ENCODE measurements at regions not wholly inside any gene's neighbourhood (a gene's known extent, or its start where the extent isn't known, plus 50 kb on each side); places are given as distances from the start of the nearest gene placed in this dataset.
"Not testable (repeated sequence)": the region's sequence is repeated elsewhere in the genome, so short reads cannot be mapped to it uniquely, and the experiment has no call there.

DNA sequence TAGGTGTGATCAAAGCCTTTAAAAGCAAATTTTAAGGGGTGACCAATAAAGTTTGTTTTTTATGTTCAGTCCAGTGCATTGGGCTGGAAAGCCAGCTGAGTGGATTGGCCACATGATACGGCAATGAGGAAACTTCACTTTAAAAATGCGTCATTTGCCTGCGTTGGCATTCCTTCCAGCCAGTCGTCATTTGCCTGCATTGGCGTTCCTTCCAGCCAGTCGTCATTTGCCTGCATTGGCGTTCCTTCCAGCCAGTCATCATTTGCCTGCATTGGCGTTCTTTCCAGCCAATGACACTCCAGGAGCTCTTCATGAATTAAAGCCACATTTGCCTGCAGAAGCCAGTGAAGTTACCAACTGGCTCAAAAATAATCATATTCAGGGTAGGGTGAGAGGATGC lies 378.6 kb downstream of the SMOC2 start:
- DNase-seq: no peak

DNA sequence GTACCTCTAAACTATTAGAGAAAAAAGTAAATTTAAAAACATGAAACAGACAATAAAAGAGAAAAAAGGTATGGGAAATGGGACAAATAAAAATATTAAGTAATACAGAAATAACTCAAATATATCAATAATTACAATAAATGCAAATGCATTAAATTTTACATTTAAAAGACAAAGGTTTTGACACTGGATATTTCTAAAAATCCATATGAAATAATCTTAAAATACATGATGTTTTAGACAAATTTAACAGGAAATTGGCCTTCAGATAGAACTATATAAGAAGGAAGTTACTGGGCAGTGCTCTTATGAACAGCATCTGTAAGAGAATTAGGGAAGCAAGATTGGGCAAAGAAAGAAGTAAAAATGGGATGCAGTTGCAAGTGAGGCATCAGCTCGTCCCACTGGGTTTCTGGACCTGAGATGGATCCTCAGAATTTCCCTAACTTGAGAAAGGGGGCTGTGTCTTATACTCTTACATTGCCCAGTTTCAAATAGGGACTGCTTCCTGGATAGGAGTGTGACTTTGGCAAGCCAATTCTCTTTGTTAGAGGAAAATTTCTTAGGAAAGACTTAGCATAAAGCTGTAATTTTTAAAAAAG lies 376.7 kb downstream of the SMOC2 start:
- DNase-seq: no peak

DNA sequence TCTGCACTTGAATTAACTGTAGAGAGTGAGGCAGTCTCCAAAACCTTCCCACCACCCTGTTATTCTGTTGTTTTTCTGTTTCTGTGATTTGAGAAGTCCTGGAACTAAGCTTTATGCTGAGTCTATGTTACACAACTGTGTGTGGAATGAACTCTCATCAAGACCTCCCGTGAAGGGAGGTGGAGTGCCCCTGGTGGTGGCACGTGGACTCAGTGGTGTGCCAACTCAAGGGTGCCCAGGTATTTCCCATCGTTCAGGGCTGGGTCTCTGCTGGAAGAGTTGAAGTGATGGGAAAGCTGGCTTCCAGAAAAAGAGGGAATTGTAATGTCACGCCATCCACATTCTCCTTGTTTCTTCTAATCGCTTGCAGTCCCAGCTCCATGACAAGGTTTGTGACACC lies 374.2 kb downstream of the SMOC2 start:
- DNase-seq: no peak

DNA sequence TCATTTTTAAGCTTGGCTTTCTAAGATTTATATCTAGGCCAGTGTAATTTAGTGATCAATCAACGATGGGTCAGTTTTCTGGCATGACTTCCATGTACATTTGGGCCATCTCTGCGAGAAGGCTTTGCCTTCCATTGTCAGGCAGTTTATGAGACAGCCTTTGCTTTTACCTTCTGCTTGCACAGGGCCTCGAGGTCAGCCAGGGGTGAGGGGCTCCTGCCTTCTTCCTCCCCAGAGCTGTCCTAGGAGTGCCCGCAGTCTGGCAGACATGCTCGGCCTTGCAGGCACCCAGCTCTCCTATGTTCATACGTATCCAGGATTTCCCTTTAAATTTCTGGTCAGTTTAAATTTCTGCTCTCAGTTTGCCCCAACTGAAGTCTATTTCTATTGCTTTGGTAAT lies 367.2 kb downstream of the SMOC2 start:
- no peak for DNase-seq

DNA sequence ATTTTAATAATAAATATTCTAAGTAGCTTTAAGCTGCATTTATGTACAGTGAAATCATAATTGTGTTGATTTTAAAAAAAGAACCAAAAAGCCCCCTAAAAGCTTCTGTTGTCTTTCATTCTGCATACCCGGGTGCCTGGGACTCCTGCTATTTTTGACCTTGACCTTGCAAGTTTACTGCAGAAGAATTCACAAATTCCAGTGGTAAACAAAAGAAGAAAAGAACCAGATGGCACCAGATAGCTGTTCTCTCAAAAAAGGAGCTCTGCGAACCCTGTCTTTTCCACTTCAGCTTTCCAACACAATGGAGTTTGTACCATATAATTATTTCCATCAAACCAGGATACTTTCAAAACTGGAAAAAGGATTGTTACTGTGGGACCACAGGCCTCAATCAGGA lies 363.3 kb downstream of the SMOC2 start:
- no peak for DNase-seq

DNA sequence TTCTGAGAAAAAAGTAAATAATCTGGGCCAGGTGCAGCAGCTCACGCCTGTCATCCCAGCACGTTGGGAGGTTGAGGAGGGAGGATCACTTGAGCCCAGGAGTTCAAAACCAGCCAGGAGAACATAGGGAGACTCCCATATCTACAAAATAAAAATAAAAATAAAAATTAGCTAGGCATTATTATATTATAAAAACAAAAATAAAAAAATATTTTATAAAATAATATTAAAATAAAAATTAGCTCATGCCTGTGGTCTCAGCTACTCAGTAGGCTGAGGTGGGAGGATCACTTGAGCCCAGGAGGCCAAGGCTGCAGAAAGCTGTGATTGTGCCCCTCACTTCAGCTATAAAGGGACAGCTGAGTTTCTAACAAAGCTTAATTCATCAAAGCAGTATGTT lies 362.9 kb downstream of the SMOC2 start:
- DNase-seq: no peak

DNA sequence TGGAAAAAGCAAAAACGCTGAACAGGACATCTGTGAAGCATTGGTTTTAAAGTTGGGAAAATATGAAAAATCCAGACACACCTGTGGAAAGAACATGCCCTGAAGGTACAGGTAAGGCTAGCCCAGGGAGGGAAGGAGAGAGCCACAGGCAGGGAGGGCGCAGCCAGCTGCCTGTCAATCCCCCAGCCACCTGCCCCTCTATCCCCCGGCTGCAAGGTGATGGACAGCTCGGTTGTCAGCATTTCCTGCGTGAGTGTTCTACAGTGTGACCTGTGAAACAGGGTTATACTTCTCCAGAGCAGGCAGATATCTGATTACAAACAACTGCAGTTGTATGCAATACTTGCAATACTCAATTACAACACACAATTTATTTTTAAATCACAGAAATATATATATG lies 358.1 kb downstream of the SMOC2 start:
- DNase-seq: no peak

DNA sequence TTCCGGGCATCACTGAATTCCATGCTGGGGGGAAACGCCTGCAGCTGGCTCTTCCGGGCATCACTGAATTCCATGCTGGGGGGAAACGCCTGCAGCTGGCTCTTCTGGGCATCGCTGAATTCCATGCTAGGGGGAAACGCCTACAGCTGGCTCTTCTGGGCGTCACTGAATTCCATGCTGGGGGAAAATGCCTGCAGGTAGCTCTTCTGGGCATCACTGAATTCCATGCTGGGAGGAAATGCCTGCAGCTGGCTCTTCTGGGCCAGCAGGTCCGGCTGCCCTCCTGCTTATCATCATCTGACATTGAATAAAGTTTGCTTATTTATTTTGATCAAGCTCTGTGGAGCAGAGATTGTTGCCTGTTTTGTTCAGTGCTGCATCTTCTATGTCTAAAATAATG lies 355.1 kb downstream of the SMOC2 start:
- DNase-seq: no peak

DNA sequence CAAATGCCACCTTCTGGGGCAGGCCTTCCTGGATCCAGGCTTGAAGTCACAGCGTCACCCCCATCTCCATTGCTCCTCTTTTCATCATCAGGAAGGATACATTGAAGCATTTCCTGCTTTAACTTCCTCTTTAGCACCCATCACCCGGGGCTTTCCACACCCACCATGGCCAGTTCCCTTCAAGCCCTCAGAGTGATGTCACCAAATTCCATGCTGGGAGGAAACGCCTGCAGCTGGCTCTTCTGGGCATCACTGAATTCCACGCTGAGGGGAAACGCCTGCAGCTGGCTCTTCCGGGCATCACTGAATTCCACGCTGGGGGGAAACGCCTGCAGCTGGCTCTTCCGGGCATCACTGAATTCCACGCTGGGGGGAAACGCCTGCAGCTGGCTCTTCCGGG lies 354.6 kb downstream of the SMOC2 start:
- not testable (repeated sequence) for DNase-seq

DNA sequence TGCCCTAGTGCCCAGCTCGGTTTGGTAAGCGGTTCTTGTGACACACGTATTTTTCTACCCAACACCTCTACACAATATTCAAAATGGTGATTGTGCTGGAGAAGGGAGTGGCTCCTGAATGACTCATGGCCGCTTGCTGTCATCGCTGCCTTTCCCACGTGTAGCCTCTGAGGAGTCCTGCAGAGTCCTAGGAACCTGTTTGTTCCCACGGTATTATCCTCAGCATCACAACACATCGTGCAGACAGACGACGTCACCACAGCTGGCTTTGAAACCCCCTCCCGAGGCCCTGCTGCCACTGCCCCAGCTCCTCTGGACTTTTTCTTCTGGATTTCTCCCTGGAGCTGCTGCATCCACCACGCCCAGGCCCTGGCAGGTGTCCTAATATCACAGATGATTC lies 353.5 kb downstream of the SMOC2 start:
- DNase-seq: no peak

DNA sequence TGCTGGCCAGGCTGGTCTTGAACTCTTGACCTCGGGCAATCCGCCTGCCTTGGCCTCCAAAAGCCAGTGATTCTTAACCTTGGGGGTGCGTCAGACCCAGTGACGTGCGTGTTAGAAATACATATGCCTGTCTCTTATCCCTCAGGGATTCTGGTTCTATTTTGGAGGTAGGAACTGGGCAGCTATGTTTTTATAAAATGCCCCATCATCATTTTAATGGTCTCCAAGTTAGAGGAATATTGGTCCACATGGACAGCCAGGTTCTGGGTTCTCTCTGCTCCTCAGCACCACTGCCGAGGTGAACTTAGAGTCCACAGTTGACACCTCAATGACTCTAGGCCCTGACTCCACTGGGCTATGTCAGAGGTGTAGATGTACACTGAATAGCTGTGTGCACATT lies 352.7 kb downstream of the SMOC2 start:
- DNase-seq: no peak

DNA sequence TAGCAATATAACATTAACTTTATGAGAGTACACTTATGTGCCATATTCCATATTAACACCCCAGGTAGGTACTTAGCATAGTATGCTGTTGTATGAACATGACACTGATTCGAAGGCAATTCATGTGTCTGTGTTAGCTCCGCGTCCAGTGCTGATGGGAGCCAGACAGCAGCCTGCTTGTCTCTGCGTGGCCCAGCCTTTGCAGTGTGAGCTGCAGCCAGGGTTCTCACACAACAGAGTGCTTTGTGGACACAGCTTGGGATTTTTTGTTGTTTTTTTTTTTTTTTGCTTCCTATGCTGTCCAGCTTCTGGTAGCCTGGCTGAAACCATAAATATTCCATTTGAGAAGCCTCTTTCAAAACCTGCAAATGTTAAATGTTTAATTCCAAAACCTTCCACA lies 350.9 kb downstream of the SMOC2 start:
- DNase-seq: no peak

DNA sequence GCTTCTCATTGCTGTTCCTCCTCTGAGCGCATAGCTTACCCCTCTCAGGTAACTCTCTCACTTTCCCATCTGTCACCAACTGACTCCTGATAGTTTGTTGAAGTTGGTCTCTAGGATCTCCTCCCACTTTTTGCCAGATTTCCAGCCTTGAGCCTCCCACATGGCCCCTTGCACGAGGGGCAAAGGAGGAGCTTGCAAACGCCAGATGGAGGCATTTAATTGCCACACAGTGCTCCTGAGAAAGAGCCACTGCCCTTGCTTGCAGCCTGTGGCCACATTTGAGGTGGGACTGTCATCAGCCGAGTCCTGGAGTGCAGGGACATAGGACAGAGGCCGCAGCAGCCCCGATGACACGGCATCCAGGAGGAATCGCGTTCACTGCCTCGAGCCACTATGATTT lies 348.7 kb downstream of the SMOC2 start:
- no peak for DNase-seq

DNA sequence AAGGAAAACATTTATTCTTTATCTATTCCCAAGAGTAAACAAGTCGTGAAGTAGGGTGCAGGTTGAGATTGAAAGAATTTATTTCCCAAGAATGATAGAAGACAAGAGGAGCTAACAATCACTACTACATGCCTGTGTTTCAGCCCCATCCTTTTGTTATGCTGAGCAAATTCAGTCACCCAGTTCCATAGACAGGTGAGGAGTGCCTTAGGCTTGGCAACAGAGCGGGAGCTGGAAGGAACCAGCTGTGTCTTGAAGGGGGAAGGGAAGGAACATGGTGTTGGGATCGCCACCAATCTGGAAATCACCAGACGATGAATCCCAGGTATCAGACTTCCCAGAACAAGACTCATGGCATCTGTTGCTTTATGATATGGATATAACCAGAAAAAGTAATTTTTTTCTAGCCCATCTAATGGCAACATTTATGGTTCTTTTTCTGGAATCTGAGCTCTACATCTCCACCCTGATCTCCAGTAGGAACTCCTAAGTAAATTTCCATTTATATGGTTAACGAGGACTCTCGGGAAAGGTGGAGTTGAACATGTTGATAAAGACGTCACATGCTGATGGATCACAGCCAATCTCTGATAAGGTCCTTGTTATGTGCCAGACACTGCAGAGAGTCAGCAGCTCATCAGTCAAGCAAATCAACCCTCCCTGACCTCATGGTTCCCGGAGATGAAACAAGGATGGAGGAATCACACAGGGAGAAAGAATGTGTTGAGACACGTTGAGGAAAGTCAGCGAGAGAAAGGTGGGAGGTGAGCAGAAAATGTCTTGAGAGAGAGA lies 344.9 kb downstream of the SMOC2 start:
- DNase-seq: no peak

DNA sequence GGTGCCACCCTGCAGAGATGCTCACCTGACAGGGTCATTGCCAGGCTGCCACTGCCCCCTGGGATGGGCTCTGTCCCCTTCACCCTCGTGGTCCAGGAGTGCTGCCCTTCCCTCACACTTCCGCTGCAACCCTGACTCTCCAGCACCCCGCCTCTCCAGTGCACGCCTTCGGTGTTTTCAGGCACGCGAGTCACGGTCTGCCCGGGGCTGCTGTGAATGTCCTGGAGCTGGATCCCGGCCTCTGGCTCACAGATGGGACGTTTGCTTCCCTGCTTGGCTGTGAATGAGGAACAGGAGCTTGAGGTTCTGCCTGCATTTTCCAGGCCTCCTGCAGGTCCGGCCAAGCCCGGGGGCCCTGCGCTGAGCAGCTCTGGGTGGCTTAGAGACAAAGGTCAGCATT lies 343.4 kb downstream of the SMOC2 start:
- no peak for DNase-seq

DNA sequence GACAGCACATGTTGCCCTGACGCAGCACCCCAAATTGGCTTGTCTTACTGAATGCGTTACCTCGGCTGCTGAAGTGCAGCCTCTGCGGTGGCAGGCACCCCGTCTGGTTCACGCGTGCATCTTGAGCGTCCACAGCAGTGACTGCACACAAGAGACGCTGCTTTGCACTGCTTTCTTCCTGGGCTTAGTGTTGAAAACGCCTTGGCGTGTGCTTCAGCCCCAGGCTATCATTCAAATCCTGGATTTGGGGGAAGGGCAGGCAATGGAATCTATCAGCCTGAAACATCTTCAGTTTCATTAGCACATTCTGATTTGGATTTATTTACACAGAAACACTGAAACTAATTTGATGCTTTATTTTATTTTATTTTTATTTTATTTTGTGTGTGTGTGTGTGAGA lies 342.7 kb downstream of the SMOC2 start:
- DNase-seq: no peak

DNA sequence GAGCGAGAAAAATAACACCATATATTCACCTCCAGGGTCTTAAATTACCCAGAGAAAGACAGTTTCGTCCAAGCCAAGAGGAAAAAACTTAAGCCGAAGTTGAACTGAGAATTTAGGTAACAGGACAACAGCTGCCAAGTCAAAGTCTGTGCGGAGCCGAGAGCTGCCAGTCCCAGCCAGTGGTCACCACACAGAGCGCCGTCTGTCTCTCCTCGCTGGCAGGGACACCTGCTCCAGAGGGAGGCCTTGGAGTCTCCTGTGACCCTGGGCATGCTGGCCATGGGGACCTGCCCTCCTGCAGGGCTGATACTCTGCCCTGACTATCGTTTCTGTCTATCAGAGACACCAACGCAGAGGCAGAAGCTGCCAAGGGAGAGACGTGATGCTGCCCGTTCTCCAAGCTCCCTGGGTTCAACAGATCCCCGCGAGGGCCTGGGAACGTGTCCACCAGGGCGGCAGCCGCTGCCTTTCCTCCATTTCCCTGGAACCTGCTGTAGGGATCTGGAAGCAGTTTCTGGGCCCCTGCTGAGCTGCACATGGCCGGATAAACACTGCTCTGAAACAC lies 341.3 kb downstream of the SMOC2 start:
- no peak for DNase-seq

DNA sequence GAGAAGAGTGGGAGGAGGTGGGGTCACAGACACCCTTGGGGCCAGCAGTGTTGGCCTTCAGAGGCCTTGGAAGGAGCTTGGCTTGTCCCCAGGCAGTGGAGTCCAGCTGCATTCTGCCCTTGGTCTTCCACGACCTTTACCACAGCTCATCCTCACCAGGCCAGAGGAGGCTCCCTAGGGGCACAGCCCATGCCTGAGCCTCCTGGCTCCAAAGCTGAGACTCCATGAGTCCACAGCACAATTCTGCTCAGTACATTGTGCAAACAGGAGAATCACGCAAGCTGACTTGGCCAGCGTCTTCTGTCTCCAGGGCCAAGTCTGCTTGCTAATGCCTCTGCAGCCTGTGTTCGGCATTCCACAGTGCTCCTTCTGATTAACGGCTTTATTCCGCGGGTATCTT lies 337.2 kb downstream of the SMOC2 start:
- no peak for DNase-seq

DNA sequence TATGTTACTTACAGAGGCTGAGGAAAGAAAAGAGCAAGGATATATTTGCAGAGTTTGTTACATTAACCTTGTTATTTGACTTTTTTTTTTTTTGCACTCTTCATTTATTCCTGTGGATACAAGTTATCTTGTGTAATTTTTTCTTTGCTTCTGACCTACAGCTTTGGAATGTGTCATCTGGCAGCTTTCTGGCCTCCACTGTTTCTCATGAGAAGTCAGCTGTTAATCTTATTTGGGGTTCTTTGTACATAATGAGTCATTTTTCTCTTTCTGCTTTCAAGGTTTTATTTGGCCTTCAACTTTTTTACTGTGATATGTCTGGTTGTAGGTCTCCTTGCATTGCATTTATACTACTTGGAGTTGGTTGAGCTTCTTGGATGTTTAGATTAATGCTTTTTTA lies 333.4 kb downstream of the SMOC2 start:
- no peak for DNase-seq

DNA sequence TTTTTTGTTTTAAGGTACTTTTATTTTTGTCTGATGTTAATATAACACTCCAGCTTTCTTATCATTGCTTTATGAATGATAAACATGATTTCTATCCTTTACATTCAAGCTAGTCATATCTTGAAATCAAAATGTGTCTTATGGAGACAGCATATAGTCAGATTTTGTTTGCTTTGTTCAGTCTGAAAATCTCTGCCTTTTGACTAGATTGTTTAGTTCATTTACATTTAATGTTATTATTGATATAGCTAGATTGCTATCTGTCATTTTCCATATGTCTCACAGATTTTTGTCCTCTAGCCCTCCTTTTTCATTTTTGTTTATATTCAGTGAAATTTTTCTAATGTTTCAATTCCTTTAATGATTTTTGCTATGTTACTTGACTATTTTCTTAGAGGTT lies 332.8 kb downstream of the SMOC2 start:
- DNase-seq: no peak

DNA sequence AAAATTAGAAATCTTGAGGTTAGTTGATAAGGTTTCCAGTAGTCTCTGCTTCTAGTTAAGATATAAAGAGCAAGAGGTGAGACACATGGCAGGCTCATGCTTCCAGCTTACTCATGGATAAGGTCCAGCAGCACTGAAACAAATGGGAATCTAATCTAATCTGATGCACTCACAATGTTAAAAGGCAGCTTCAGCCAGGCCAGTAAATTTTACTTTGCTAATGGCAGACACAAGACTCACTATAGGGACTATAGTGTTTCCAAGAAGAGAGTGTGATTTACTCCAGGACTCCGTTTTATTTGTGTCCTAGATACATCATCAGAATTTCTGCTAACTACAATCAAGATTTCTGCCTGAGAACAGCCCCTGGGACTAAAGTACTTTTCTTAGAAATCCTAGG lies 324.8 kb downstream of the SMOC2 start:
- no peak for DNase-seq

DNA sequence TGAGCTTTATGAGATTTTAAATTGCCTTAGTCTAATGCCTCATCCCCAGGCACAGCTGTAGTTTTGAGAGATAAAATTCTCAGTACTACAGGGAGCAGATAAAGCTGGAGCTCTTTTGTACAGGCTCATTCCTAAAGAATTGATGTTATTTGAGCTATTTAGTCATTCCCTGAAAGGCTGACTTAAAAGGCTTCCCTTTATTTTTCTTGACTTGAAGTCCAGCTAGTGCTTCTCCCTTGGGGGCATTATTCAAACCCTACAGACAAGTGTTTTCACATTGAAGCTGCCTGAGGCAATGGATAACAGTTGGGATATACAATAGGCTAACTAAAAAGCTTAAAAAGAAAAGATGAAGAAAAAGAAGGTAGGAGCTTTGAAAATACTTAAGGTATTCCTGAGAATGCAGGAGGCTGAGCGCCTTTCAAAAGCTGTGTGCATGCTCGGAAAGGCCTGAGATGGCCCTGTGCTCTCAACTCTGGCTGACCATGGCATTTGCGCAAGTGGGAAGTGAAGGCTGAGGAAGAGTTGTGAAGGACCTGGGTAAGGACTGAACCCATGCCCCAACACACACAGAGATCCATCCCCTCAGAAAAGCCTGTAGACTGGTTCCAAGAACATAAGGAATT lies 315.1 kb downstream of the SMOC2 start:
- DNase-seq: no peak

DNA sequence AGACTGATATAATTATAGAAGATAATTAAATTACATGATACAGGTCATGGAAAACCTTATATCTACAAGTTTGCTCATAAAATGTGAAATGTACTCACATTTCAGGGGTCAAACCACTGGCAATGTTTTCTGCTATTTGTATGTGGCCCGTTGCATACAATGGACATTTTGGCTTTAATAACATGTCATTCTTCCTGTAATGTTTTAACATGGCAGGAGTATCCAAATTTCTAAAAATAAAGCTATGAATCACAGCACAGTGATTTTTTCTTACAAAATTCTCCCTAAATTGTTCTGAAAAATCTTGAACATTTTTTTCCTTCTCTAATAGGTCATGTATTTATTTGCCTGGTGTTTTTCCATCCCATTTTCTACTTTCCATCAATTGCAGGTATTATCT lies 305.7 kb downstream of the SMOC2 start:
- no peak for DNase-seq

DNA sequence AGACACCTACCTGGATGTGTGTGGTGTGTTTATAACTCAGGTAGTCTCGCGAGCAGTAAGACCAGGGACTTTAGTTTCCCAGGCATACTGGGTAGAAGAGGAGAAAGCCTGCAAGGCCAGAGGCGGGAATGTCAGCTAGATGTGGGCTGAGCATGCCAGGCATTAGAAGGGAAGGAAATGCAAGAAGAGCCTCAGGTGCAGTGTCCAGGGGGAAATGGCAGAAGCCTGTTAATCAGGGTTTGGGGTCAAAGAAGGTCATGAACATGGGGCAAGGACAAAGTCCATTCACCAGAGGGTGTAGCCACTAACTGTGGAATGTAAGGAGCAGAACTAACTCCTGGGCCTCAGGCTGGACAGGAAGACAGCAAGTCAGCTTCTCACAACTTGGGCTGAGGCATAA lies 305.0 kb downstream of the SMOC2 start:
- no peak for DNase-seq

Measured in right kidney (tissue), 1 donor.